Breast epithelium (tissue), 3 donors: ENCODE measurements at regions not wholly inside any gene's neighbourhood (a gene's known extent, or its start where the extent isn't known, plus 50 kb on each side); places are given as distances from the start of the nearest gene placed in this dataset.

ENCODE experiments used
- POLR2A ChIP-seq: fragments of 450-650 bp; IDR thresholded peaks from one replicate; pipeline ENCODE4 v1.6.1; 2016; ENCODE audit warnings: antibody characterized with exemption, mild to moderate bottlenecking, moderate library complexity
- TF ChIP-seq, protein P1 (sequence below), 3 donors: fragments of 450-650 bp; IDR thresholded peaks; one replicate each; pipeline ENCODE4 v1.5.1; 2016 to 2017; ENCODE audit warnings: antibody characterized with exemption in 3 of 3, mild to moderate bottlenecking in 3 of 3, moderate library complexity in 3 of 3

DNA sequence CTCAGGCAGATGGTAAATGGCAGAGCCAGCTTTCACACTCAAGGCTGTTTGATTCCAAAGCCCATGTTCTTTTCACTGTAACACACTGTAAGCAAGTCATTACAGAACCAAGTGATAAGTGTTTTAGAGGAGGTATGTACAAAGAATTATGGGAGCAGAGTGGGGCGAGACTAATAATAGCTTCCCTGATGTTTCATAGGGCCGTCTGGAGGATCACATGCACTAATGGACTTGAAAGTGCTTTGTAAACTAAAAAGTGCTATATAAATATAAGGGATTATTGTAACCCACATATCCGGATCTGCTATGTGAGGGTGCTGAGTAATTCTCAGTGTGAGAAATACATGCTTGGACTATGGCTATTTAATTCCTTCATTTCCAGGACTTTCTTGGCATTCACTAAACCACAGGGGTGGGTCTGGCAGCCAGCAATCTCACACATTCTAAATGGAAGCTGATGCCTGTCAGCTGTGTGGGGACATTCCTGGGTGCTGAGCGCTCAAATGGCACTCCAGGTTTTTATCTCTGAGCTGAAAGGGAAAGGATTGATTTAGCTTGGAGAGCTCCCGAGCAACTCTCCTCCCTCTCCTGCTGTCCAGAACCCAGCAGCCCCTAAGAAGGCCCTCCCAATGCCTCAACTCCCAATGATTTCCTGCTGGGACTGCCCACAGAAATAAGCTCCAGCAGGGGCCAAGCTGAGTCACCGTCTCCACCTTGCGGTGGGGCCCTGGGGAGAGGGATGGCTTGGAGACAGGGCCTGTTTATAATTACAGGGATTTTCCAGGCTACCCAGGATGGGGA lies 222.8 kb downstream of the SOX11 start:
- TF ChIP-seq, protein P1, sequence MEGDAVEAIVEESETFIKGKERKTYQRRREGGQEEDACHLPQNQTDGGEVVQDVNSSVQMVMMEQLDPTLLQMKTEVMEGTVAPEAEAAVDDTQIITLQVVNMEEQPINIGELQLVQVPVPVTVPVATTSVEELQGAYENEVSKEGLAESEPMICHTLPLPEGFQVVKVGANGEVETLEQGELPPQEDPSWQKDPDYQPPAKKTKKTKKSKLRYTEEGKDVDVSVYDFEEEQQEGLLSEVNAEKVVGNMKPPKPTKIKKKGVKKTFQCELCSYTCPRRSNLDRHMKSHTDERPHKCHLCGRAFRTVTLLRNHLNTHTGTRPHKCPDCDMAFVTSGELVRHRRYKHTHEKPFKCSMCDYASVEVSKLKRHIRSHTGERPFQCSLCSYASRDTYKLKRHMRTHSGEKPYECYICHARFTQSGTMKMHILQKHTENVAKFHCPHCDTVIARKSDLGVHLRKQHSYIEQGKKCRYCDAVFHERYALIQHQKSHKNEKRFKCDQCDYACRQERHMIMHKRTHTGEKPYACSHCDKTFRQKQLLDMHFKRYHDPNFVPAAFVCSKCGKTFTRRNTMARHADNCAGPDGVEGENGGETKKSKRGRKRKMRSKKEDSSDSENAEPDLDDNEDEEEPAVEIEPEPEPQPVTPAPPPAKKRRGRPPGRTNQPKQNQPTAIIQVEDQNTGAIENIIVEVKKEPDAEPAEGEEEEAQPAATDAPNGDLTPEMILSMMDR (IDR thresholded peaks at IDR 0.05), result no peak
- TF ChIP-seq POLR2A, result no peak
